HG03103 (cell line): ENCODE measurements at regions not wholly inside any gene's neighbourhood (a gene's known extent, or its start where the extent isn't known, plus 50 kb on each side); places are given as distances from the start of the nearest gene placed in this dataset.
"Not testable (repeated sequence)": the region's sequence is repeated elsewhere in the genome, so short reads cannot be mapped to it uniquely, and the experiment has no call there.

Source experiments
- ATAC-seq: cut with Tn5 transposase; IDR thresholded peaks from one replicate; pipeline ENCODE4 v1.9.1; 2021; ENCODE audit warnings: low read depth; ENCODE audit not compliant: unreplicated experiment

- ATAC-seq, result no peak
These were observed 762.8 kb upstream of the GRAMD2B start for GRCh38 chr5:125660231-125660895.

GRCh38 chr5:125661584-125661983 is 761.6 kb upstream of the GRAMD2B start:
- ATAC-seq, result no peak

GRCh38 chr5:125668884-125669283 is 754.3 kb upstream of the GRAMD2B start:
- ATAC-seq, result no peak

- no peak for ATAC-seq
These were observed 749.8 kb upstream of the GRAMD2B start for GRCh38 chr5:125673359-125673950.

- ATAC-seq, result no peak
These were observed 743.7 kb upstream of the GRAMD2B start for GRCh38 chr5:125679522-125679921.

- no peak for ATAC-seq
These were observed 739.5 kb upstream of the GRAMD2B start for GRCh38 chr5:125683669-125684068.

GRCh38 chr5:125685771-125686170 is 737.4 kb upstream of the GRAMD2B start:
- ATAC-seq, result no peak

- ATAC-seq, result not testable (repeated sequence)
These were observed 731.3 kb upstream of the GRAMD2B start for GRCh38 chr5:125691738-125692530.

- no peak for ATAC-seq
These were observed 727.1 kb upstream of the GRAMD2B start for GRCh38 chr5:125695996-125696655.

- ATAC-seq, result no peak
These were observed 726.4 kb upstream of the GRAMD2B start for GRCh38 chr5:125696762-125697161.

- ATAC-seq, result no peak
These were observed 724.8 kb upstream of the GRAMD2B start for GRCh38 chr5:125698420-125698819.

GRCh38 chr5:125699860-125700259 is 723.3 kb upstream of the GRAMD2B start:
- ATAC-seq, result no peak

GRCh38 chr5:125700380-125700861 is 722.8 kb upstream of the GRAMD2B start:
- ATAC-seq, result no peak

- no peak for ATAC-seq
These were observed 719.6 kb upstream of the GRAMD2B start for GRCh38 chr5:125703616-125704015.

GRCh38 chr5:125704888-125705287 is 718.3 kb upstream of the GRAMD2B start:
- ATAC-seq, result no peak

- ATAC-seq, result no peak
These were observed 714.6 kb upstream of the GRAMD2B start for GRCh38 chr5:125708583-125708982.

- no peak for ATAC-seq
These were observed 712.5 kb upstream of the GRAMD2B start for GRCh38 chr5:125710745-125711144.

- no peak for ATAC-seq
These were observed 710.8 kb upstream of the GRAMD2B start for GRCh38 chr5:125712397-125712796.

GRCh38 chr5:125713109-125713805 is 710.0 kb upstream of the GRAMD2B start:
- no peak for ATAC-seq

- ATAC-seq, result no peak
These were observed 708.0 kb upstream of the GRAMD2B start for GRCh38 chr5:125715216-125715615.
